GM21576 (cell line): ENCODE measurements at regions not wholly inside any gene's neighbourhood (a gene's known extent, or its start where the extent isn't known, plus 50 kb on each side); places are given as distances from the start of the nearest gene placed in this dataset.

Experiments
- ATAC-seq: cut with Tn5 transposase; IDR thresholded peaks from one replicate; pipeline ENCODE4 v1.9.1; 2021; ENCODE audit warnings: mild to moderate bottlenecking, moderate library complexity; ENCODE audit not compliant: unreplicated experiment

DNA sequence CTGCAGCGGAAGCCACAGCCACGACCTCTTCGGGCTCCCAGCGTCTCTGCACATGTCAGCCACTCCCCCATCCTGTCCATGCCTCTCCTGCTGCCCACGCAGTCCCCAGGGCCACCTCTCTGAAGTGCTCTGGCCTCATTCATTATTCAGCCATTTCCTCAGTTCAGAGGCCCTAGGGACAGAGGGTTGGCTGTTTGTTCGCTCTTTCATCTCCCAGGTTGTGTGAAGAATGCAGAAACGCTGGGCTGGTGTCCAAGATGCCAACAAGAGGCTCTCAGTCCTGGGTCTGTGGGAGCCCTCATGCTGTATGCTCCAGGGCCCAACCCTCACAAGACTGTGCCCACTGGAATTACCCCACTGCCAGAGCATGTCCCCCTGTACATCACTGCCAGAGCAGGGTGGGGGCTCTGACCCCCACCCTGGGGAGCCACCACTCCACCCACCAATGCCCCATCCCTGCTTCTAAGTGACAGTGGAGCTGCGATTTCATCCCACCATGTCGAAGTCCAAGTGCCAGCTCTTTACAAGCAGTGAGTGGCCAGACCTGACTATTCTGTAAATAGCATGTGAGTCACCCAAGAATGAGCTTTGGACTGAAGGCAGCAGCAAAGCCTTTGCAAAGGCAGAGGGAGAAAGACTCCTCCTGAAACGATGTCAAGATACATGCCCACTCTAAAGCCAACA, 209.6 kb downstream of the BUD13 start:
- ATAC-seq: no peak

DNA sequence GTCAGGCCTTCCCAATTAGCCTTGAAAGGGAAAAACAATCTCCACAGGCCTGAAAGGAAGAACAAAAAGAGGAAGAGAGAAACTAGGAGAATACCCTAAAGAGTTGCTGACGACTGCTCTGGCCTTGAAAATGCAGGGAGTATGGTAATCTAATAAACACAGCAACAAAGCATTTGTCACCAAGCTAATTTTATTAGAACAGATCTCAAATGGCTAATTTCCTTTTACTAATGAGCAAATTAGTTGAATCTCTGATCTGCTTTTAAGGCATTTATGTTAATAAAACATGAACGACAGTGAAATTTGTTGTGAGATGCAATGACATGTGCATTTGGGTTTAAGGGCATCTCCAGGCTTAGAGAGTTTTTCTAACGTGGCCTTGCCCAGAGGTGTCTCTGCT, 212.2 kb downstream of the BUD13 start:
- no peak for ATAC-seq

DNA sequence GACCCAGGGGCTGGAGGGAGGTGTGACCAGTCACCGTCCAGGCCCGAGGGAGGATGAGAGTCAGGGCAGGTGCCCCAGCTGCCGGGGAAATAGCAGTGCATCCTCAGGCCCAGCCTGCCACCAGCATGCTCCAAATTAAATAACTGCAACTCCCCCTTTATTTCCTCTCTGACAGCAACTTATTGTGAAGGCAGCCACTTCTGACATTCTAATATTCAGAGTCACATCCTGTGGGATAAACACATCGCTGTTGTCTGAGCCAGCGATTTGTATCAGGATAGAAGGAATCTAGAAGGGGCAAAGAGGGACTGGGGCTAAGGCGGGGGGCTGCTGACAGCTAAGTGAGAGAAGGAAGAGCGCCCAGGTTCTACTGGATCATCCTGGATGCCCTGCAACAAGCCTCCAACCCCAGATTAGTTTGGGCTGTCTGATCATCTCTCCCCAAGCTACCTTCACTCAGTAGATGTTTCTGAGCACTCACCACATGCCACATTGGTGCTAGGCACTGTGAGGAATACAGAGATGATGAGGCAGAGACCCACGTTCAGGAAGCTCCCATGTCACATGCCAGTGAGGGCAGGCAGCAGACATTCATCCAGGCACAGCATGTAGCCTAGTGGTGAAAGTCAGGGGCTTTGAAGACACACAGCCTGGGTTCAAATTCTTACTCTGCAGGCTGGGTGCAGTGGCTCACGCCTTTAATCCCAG, 214.1 kb downstream of the BUD13 start:
- ATAC-seq: no peak

DNA sequence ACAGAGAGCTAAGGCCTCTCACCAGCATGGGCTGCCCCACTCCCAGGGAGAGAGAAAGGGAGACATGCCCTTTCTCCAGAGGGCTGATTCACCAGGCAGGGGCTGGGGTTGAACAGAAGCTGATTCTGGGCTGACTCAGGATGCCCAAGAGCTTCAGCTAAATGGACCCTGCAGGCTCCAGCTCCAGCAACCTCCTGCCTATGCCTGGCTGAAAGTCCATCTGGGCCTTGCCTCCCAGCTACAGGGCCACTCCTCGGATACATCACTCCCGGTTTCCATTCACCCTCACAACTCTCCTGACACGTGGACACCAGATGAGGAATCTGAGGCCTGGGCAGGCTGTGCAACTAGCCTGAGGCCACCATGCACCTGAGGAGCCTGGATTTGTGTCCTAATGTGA, 215.5 kb downstream of the BUD13 start:
- no peak for ATAC-seq

DNA sequence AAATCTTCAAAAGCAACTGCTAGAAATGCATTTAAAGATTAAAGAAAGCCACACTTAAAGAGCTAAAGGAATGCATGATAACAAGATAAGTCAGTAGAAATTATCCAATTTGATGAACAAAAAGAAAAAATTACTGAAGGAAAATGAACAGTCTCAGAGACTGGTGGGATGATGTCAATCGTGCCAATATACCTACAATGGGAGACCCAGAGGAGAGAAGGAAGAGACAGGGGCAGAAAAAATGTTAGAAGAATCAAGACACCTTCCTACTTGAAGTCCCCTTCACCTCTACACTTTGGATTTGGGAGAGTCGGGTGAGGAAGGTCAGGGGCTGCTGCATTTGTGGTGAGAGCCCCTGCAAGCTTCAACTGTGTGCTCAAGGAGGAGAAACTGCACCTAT, 216.3 kb downstream of the BUD13 start:
- no peak for ATAC-seq

DNA sequence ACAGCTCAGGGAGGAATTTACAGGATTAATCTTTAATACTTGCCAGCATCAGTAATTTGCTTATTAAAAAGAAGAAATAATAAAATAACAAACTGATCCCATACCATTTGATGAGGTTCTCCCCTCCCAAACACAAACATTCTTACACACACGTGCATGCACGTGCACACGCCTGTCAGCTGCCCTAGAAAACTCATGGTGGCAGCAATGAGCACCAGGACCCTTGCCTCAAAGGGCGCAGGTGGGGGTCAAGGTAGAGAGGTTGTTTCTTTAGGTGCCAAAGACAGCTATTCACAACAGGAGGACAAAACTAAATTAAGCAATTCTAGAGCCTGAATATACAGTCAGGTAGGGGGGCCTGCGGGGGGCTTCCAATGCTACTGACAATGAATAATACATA, 219.3 kb downstream of the BUD13 start:
- no peak for ATAC-seq

DNA sequence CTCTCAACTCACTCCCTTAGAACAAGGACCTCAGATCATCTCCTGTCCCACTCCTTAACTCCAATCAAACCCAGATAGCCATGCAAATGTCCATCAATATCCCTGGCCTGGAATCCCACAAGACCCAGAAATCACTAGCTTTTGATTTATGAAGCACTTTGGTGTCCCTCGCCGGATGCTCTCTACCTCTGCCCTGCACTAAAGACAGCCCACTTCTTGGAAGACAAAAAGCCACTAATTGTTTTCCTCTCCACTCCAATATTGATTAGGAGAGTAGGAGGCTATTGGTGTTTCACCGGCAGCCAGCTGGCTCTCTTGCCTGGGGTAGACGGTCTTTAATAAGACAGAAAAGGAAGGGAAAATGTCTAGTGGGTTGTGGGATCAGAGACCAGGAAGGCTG, 221.2 kb downstream of the BUD13 start:
- ATAC-seq: no peak

DNA sequence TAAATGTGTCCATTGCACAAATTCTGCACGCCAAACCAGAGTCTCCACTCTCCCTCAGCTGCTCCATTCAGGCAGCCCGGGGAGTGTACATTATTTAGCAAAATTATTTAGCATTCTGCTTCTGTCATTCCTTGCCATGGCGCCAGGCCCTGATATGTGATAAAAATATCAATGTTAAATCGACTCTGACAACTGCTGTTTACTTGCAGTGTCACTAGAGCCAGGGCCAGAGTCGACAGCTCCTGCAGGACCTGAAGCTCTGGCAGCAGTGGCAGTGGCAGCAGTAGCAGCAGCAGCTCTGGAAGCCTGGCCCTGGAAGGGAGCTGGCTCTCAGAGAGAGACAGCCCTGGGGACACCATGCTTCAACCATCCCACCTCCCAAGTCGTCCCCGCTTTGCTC, 224.5 kb downstream of the BUD13 start:
- no peak for ATAC-seq

DNA sequence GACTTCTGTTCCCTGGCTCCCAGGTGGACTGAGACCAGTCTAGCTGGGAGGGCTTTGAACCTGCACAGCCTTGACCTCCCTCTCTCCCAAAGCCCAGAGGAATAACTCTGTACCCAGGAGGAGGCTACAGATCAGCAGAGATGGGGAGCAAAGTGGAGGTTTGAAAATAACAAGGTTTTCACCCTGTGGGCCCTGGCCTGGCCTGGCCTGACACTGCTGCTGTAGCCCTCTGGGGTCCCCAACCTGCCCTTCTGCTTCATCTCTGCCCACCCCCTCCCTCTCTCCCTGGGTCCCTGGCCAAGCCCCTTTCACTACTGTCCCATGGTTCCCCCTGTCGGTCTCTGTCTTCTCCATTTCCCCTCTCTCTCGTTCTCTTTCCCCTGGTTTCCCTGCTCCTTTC, 225.2 kb downstream of the BUD13 start:
- ATAC-seq: no peak

DNA sequence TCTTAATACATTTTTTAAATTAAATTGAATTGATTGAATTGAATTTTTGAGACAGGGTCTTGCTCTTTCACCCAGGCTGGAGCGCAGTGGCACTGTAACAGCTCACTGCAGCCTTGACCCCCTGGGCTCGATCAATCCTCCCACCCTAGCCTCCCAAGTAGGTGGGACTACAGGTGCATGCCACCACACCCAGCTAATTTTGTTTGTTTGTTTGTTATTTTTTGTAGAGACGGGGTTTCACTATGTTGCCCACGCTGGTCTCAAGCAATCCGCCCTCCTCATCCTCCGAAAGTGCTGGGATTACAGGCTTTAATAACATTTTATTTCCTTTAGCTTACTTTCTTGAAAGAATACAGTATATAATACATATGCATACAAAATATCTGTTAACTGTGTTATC, 226.9 kb downstream of the BUD13 start:
- ATAC-seq: no peak

DNA sequence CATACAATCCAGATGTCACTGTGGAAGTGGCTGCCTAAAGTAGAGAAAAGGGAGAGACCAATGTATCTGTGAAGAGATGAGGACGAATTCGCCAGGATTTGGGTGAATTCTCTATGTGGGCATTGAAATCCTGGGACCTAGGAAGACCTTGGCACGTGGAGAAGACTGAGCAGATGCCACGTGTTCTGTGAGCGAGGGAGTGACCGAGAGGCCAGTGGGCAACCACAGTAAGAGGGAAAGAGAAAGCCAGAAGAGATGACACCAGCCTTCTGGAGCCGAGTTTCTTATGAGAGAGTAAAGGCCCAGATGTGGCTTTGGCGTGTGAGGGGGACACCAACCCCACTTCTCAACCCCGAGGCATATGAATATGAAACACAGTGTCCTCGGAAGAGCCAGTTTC, 228.1 kb downstream of the BUD13 start:
- ATAC-seq: no peak

DNA sequence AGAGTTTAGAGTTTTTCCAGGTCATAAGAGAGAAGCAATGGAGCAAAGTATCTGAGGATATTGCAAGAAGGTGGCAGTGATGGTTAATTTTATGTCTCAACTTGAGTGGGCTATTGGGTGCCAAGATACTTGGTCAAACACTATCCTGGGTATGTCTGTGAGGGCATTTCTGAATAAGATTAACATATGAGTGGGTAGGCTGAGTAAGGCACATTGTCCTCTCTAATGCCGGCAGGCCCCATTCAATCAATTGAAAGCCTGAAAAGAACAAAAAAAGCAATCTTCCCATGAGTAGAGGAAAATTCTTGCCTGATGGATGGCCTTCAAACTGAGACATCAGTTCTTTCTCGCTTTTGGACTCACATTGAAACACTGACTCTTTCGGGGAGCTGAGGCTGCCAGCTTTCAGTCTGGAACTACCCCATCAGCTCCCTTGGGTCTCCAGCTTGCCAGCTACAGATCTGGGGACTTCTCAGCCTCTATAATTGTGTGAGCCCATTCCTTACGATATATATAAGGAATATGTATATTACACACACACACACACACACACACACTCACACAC, 228.8 kb downstream of the BUD13 start:
- ATAC-seq: no peak

DNA sequence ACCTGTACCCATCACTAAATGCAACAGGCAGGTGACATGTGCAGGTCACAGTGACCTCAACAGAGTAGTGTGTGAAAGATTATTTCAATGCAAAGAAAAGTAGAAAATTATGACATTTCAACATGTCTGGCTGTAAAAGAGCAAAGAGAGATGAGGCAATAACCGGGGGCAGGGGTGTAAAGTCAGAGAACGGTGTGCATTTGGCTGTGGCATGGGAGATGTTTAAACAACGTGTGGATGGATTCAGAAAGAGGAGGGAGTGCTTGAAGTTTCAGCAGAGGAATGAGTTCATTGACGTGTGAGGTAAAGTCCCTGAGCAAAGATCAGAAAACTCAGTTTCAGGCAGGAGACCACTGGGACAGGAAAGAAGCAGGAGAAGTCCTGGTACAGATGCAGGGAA, 229.7 kb downstream of the BUD13 start:
- ATAC-seq: no peak

DNA sequence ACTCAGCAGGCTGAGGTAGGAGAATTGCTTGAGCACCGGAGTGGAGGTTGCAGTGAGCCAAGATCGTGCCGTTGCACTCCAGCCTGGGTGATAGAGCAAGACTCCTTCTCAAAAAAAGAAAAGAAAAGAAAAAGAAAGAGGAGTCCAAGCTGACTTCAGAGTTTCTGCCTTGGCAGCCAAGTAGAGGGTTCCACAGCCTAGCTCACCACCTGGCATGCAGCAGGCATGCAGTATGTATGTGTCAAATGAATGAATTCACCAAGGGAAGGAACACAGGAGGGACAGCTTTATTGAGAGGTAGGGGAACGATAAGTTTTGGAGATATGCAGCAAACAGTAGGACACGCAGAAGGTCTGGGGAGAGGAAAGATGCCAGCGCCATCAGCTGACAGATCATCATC, 230.4 kb downstream of the BUD13 start:
- no peak for ATAC-seq

DNA sequence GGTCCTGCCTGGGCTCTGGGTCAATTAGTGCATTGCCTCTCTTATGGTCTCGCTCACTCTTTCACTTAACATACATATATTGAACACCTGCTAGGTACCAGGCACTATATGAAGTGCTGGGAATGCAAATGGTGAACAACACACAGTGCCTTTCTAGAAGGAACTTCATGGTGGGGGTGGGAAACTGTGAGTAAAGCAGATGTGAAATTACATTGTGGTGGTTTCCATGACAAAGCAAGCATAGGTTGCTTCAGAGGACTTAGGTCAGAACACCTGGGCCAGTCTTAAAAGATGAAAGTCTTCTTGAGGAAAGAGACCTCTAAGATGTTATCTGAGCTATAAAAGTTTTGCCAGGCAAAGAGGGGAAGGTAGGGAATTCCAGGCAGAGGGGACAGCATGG, 231.3 kb downstream of the BUD13 start:
- ATAC-seq: no peak

DNA sequence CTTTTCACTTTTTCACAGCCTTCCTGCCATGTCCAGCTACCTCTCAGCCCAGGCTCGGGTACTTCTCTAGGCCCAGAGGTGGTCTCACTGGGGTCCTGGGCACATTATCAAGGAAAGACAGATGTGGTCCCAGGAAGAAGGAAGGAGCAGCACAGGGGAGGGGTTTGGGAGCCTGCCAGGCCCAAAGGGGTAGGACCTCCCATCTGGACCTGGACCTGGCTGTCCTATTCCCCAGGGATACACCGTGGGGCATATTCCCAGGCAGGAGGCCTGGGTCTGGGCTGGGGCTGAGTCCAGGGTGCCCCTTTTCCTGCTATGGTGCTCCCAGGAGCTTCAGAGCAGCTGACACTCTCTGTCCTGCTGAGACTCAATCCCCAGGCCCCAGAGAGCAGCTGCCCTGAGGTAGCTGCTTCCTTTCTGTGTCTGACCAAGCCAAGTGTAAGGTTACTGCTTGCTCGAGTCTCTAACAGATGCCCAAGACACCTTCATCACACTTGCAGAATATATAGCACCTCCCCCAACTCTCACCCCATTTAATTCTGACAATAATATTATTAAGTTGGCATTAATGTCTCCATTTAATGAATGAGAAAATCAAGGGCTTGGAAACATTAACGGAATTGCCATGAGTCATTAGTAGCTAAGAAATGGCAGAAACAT, 232.0 kb downstream of the BUD13 start:
- no peak for ATAC-seq

DNA sequence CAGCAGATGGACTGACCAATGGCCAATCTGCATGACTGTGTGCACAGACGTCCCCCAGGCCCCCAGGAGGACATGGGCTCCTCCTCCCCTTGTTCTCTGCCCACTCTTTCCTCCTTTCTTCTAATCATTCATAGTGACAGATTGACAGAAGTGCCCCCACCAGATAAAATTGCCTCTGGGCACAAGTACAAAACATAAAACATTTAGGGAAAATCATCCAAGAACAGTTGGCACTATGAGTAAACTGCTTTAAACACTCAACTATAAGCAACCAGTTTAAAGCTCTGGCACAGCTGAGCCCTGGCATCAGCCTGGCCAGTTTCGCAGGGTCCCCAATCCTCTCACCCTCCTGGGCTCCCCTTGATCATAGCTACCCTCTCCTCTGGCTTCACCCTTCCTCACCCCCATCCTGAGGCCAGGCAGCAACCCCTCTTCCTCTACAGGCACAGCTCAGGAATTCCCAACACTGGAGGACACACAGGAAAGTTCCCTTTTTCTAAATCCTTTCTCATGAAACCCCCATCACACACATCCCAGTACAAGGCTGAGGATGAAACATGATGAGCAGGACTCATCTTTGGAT, 232.9 kb downstream of the BUD13 start:
- ATAC-seq: no peak

DNA sequence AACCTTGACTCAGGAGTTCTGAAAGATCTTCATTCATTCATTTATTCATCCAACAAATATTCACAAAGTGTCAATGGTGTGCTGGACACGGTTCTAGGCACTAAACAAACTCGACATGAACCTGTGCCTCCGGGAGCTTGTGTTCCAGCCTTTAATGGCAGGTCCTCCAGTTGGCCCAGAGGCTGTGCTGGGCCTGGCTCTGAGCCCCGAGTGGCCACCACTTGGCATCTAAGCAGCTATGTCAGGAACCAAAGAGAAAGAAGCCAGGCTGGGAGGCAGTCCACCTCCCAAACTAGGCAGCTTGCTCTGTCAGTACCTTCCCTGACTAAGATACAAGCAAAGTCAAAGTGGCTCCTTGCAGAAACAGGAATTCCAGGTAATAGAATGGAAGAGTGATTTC, 233.6 kb downstream of the BUD13 start:
- ATAC-seq: no peak

DNA sequence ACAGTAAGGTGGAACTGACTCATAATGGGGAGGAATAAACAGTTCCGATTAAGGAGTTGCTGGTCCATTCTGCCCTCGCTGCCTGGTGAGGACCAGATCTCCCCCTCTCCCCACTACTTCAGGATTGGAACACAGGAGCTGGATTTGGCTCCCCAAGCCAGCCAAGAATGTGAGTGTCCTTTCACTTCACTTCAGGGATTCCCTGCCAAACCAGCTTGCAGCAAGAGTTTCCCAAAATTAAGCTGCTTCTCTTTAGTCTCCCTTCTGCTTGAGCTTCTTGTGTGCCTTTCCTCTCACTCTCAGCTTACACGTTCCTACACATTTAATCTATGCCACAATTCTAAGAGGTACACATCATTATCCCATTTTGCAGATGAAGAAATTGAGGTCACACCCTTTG, 234.1 kb downstream of the BUD13 start:
- no peak for ATAC-seq

DNA sequence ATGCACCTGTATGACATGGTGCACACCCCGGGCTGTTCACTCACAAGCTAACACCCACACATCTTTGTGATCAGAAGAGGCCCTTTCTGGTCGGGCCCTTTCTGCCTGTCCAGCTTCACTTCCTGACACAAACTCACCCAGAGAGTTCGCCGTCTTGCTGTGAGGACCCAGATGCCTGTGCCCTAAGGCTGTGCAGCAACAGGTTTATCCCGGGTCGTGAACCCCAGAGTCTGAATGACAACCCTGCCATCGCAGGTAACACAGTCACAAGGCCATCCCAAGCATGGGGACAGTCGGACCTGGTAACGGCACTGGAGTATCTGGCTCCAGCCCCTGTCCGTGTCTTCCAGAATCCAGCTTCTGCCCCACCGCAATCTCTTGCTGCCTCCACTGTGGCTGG, 235.1 kb downstream of the BUD13 start:
- ATAC-seq: no peak

DNA sequence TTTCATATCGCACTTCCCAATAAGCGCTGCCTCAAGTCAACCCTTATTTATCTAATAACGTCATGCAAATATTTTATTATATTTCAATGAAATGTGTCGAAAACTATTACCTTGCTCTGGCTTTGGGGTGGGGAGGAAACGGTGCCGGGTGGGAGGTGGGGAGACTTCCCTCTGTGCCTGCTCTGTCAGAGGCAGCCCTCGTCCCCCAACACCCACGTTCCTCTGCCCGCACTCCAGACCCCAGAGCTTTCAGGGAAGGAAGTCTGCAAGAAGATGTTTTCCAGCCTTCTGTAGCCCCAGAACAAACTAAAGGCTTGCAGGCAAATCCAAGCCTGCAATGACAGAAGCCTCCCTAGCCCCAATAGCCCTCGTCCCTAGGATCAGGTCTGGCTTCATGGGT, 235.7 kb downstream of the BUD13 start:
- no peak for ATAC-seq

DNA sequence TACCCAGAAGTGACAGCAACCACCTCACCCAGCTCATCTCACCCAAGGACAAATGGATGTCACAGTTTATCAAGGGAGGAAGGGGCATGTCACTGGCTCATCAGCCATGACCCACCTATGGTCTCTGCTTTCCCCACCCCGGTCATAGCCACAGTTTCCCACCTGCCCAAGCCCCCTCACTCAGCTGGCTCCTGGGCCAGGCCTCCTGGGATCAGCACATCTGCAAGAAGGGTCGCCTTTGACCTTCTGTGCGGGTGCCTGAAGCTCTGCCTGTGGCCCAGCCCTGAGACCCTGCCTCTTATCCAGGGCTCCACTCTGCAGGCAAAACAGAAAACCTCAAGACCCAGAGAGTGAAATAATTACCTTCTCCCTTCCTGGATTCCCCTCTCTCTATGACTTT, 236.4 kb downstream of the BUD13 start:
- no peak for ATAC-seq
